Islet precursor cell (in vitro differentiated cells): ENCODE measurements at regions not wholly inside any gene's neighbourhood (a gene's known extent, or its start where the extent isn't known, plus 50 kb on each side); places are given as distances from the start of the nearest gene placed in this dataset.
"Not testable (repeated sequence)": the region's sequence is repeated elsewhere in the genome, so short reads cannot be mapped to it uniquely, and the experiment has no call there.

Experiments
- DNase-seq: peaks from one replicate; pipeline ENCODE4 v3.0.0-alpha.2; 2018

- DNase-seq, result no peak
Measured at GRCh38 chr2:3899536-3900155, 196.3 kb downstream of the DCDC2C start.

- no peak for DNase-seq
Measured at GRCh38 chr2:3902131-3902530, 198.8 kb downstream of the DCDC2C start.

GRCh38 chr2:3904061-3904460 lies 200.7 kb downstream of the DCDC2C start:
- DNase-seq, result no peak

- DNase-seq, result not testable (repeated sequence)
Measured at GRCh38 chr2:3908498-3908897, 205.1 kb downstream of the DCDC2C start.

GRCh38 chr2:3911882-3912455 lies 208.6 kb downstream of the DCDC2C start:
- no peak for DNase-seq

- no peak for DNase-seq
Measured at GRCh38 chr2:3913166-3913565, 209.8 kb downstream of the DCDC2C start.

GRCh38 chr2:3914241-3914640 lies 210.9 kb downstream of the DCDC2C start:
- DNase-seq, result no peak

GRCh38 chr2:3927031-3927430 lies 223.7 kb downstream of the DCDC2C start:
- DNase-seq, result no peak

- DNase-seq, result no peak
Measured at GRCh38 chr2:3929374-3929773, 226.0 kb downstream of the DCDC2C start.

- DNase-seq, result no peak
Measured at GRCh38 chr2:3930246-3930645, 226.9 kb downstream of the DCDC2C start.

- no peak for DNase-seq
Measured at GRCh38 chr2:3940661-3941060, 237.3 kb downstream of the DCDC2C start.

- DNase-seq, result no peak
Measured at GRCh38 chr2:3942841-3943240, 239.5 kb downstream of the DCDC2C start.

- DNase-seq, result no peak
Measured at GRCh38 chr2:3944071-3944470, 240.7 kb downstream of the DCDC2C start.

GRCh38 chr2:3944841-3945240 lies 241.5 kb downstream of the DCDC2C start:
- DNase-seq, result no peak

- no peak for DNase-seq
Measured at GRCh38 chr2:3948191-3948590, 244.8 kb downstream of the DCDC2C start.

GRCh38 chr2:3951131-3951954 lies 248.0 kb downstream of the DCDC2C start:
- DNase-seq, result no peak

- DNase-seq, result peak; percentile 29
Measured at GRCh38 chr2:3952866-3953516, 249.6 kb downstream of the DCDC2C start.

- no peak for DNase-seq
Measured at GRCh38 chr2:3954261-3954660, 250.9 kb downstream of the DCDC2C start.

GRCh38 chr2:3956406-3956805 lies 253.0 kb downstream of the DCDC2C start:
- no peak for DNase-seq

GRCh38 chr2:3956892-3957291 lies 253.5 kb downstream of the DCDC2C start:
- DNase-seq, result no peak

- no peak for DNase-seq
Measured at GRCh38 chr2:3958465-3958864, 255.1 kb downstream of the DCDC2C start.

- no peak for DNase-seq
Measured at GRCh38 chr2:3958969-3959368, 255.6 kb downstream of the DCDC2C start.

GRCh38 chr2:3959372-3959771 lies 256.0 kb downstream of the DCDC2C start:
- DNase-seq, result no peak

- no peak for DNase-seq
Measured at GRCh38 chr2:3960106-3960505, 256.7 kb downstream of the DCDC2C start.
